HG03378 (cell line): ENCODE measurements at regions not wholly inside any gene's neighbourhood (a gene's known extent, or its start where the extent isn't known, plus 50 kb on each side); places are given as distances from the start of the nearest gene placed in this dataset.

Experiments used
- ATAC-seq: cut with Tn5 transposase; IDR thresholded peaks from one replicate; pipeline ENCODE4 v1.9.1; 2021; ENCODE audit warnings: mild to moderate bottlenecking, moderate library complexity; ENCODE audit not compliant: unreplicated experiment

DNA sequence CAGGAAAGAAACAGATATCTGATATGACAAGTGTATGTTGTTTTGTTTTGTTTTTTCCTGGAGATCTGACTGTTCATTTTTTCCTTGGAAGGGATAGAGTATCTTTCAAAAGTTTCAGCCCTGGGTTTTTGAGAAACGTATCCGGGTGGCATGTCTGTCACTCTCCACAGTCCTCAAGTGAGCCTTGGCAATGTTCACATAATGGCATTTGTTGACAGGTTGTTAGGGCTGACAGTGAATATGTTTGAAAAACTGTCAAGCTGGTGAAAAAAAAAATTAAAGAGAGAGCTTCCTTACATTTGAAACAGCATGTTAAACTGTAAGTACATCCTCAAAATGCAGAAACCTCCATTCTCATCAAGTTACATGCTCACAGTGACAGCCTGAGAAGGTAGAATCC is 113.0 kb upstream of the DYNLRB2 start:
- ATAC-seq, result no peak

DNA sequence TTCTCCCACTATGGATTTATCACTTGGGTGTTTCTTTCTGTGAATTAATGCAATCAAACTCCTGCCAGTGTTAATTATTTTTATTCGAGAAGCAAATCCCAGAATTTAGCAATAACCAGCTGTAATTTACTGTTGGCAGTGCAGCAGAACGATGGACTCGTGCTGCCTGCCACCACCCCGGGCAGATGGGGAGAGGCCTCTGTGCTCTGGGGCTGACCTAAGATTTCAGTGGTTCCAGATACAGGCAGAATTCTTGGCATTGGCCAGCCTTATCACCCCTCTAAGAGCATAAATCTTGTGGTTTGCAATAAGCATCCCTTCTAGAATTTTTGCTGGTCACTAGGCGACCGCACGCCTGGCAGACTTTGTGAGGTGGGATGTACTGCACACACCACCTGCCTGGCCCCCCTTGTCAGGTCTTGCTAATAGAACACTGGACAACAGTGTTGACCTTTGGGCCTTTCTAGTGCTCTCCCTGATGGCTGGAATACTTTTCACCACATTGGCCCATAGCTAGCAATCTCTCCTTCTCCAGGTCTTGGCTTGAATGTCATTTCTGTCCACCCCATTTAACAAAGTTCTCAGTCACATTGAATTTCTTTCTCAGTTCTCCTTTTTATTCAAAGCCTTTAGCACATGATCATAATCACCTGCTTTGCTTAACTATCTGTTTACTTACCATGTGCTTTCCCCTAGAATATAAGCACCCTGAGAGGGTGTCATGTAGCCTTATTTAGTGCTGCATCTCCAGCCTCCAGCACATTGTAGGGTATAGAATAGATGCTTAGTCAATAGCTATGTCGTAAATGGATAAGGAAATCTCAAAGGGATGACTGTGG is 122.1 kb upstream of the DYNLRB2 start:
- no peak for ATAC-seq

DNA sequence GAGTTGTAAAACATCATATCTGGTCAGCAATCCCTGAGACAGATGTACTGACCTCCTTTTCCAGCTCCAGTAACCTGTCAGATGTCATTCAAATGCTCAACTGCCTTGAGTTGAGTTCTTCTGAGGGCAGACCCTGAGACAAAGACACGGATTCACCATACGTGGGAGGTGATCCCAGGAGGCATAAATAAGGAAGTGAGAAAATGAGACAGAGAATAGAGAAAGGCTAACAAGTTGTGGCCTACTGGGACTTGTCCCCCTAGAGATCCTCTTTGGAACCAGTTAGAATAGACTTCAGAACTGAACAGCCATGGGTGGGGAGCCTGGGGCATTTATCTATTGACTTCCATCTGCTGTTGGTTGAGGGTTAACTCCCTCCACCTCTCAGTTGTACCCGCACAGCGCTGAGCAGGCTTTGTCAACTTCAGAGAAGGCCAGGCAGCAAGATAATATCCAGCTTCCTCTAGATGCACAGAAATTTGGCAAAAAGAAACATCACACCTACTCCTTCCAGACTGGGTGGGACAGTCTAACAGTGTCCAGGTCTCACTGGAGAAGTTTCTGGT is 123.0 kb upstream of the DYNLRB2 start:
- ATAC-seq, result no peak

DNA sequence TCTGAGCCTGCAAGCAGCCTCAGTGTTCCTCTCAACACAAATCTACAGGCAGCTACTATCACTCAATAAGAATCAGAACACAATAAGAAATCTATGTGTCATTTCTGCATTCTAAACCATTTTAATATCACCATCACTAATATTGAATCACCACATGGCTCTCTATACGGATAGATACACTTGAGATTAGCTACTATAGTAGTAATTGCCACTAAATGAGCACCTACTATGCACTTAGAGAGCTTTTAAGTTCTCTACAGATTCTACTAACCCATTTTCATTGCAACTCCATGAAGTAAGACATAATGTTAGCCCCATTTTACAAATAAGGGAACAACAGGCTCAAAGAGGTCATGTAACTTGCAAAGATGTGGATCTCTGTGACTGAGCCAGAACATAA is 132.8 kb upstream of the DYNLRB2 start:
- no peak for ATAC-seq

DNA sequence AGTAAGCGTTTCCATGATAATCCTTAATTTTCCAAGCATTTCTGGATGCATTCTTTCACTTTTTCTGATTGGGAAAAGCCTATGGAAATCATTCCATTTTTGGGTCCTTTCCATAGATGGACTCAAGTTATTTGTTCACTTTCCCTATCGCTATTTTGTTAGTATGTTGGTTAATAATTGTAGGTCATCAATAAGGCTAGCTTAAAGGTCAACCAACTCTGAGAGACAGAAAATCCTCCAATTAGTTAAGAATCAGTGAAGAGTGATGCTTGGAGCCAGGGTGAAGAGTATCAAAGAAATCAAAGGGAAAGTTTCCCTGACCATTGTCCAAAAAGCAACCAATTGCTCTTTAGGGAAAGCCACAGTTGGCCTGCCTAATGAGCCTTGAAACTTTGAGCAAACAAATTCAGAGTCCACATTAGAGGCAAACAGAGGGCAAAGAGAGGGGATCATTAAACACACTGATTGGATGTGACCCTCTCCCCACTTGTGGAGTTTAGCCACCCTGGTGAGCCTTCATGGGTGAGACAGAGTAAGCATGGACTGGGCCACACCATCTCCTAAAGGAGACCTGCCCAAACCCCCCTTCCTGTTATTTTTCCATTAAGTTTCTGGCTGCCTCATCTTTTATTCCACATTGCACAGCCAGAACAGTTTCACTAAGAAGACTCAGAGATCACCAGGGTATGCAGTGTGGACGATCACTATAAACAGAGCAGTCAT is 133.4 kb upstream of the DYNLRB2 start:
- ATAC-seq, result no peak

DNA sequence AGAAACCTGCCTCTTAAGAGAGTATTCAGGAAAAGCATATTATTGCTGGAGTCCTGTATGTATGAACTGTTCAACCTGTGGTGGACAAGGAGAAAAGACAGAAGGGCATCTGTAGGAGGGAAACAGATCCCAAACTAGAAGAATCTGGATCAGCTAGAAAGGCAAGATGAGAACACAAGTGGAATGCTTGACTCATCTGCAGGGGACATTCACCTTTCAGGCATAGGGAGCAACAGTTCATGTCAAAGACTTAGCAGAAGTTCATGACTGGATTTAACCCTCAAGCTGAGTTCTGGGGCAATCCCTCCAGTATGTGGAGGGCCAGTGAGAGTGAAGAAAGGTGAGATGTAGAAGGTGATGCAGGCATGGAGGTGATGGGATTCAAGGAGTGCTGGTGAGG is 135.9 kb upstream of the DYNLRB2 start:
- no peak for ATAC-seq

DNA sequence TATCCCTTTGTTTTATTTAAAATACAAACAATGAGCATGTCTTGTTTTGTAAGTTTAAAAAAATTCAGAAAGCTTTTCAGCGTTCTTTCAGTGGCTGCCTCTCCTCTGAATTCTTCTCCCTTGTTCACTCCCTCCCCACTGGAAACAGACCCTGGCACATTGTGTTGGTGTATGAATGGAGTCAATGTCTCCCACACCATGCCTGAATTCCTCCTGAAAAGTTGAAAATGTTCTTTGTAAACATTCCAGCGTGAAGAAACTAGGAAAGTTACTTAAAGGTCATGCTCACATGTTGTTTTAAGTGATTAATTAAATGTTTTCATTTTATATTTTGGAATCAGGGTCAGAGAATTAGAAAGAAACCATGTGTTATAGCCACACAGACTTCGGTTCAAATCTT is 136.9 kb upstream of the DYNLRB2 start:
- ATAC-seq, result no peak

DNA sequence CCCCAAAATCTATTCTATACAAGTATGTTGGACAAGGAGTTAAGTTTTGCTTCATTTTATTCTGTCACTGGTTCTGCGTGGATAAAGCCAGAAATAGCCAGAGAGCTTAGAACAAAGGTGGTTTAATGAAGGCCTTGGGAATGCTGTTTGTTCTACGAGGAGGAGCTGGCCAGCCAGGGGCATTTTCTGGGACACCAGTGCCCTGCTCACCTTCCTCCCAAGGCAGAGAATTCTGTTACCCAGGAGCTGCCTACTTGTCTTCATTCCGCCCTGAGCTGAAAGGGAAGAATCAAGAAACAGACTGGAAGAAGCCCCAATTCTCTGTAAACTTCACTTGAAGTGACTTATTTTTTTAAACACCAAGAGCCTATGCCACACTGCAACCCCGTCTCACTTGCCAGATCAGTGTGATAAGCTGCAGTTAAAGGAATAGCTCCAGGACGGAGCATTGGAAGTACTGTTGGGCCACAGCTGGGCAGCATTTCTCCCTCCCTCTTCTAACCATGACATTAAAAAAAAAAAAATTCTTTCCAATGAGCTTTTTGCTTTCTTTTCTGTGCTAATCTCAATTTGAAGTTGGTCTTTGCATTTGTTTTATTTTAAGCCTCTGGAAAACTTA is 149.8 kb upstream of the DYNLRB2 start:
- no peak for ATAC-seq

DNA sequence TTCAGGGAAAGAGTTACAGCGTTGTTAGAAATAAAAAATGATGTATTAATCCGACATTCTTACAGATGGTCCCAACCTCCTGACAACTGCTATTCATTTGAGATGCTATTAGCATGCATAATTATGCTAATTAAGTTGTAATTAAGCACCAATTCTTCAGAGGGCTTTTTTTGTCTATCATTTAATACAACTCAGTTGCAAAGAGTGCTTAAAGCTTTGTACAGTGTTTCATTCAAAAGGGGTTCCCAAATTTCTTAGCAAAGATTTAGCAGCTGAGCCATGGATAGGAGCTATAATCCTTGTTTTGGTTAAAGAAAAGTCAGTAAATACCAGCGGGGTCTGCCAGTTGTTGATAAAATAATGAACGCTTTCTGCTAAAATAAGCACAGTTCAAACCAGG is 150.7 kb upstream of the DYNLRB2 start:
- no peak for ATAC-seq

DNA sequence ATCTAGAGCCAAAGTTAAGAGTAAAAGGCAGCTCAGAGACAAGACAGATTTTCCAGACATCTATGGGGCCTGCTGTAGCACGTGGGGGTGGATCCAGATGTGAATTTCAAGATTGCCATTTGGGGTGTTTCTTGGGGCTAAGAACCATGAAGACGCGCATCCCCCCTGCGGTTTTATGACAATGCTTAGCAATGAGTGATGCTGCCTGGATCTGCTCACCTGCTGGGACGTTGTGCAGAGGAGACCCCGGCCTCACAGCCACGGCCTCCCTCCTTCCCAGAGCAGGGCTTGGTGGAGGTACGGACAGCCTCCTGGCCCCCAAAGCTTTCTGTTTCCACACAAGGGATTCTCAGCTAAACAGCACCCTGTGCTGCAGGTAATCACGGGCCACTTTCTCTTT is 151.5 kb upstream of the DYNLRB2 start:
- no peak for ATAC-seq

DNA sequence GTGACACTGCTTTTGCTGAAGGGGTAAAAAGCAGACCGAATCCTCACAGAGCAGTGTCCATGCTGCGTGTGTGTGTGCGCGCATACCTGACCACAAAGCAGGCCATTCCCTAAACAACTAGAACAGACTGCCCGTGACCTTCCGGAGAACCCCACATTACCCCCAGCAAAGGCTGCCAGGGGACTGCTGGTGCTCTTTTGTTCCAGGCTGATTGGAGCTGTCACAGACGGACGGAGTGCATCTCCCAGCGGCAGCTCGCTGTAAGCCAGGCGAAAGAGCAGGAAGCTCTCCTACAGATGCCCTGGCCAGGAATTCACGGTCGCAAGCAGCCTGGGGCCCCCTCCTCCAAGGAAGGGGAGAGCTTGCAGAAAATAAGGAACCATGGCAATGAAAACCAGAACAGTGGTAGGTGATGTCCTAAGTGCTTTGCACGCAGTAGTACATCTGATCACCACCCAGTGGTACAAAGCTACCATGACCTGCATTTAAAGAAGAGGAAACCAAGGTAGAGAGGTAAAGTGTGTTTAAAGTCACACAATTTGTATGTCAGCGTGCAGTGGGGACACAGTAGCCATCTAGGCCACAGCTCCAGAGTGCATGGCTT is 153.4 kb upstream of the DYNLRB2 start:
- no peak for ATAC-seq

DNA sequence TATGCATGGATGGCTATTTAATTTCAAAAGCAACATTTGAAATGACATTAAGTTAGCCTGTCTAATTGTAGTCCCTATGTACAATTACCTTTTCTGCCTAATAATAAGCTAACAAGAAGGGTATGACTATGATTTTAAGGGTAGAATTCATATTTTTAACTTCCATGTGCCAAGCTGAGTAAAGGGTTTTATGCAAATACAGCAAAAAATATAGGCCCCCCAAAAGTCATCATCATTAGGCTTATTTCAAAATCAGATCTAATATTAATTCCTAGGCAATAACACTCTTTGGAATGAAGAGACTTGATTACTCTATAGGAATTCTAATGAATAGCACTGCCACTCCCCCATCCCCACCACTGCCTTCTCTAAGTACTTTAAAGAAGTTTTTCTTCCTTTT is 155.9 kb upstream of the DYNLRB2 start:
- no peak for ATAC-seq

DNA sequence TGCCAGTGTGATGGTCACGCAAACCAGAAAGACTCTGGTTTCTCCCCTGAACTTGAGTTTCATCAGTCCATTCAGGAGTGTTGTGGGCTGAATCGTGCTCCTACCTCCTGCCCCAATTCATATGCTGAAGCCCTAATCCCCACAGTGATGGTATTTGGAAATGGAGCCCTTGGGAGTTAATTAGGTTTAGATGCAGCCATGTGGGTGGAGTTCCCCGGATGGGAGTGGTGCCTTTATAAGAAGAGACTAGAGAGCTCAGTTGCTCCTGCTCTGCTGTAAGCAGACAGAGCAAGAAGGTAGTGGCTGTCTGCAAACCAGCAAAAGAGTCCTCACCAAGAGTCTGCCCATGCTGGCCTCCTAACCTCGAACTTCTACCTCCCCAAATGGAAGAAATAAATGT is 160.3 kb upstream of the DYNLRB2 start:
- no peak for ATAC-seq

DNA sequence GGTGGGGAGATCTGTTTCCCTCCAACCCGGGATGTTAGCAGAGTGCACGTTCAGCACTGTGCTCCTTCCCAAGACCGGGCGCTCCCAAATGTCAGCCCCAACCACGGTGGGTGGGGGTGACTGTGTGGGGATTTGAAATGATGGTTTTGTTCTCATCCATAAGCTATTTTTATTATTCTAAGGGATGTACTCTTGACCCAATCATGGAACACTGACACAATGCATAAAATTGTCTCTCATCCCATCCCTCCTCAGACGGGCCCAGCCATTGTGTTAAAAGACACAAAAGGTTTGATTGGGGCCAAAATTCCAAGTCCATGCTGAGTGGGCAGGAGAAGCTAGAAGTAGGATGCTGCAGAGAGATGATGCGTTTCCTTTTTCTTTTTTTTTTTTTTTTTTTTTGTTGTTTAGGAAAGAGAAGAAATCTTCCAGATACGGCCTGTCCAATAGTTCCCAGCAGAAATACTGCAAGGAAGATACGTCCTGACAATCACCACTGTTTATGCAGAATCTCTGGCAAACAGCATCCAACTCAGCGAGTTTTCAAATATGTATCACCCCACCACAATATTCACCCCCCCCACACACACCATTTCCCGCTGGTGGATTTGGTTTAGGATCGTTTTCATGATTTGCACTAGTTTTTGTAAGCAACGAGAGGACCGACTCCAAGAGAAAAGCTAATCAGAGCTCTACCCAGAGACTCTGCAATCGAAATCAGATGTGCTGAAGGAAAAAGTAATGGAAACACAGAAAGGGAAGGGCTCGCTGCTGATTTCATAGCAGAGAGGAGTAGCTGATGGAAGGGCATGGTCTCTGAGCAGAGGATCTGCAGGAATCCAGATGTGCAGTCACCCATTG is 163.5 kb upstream of the DYNLRB2 start:
- ATAC-seq, result no peak

DNA sequence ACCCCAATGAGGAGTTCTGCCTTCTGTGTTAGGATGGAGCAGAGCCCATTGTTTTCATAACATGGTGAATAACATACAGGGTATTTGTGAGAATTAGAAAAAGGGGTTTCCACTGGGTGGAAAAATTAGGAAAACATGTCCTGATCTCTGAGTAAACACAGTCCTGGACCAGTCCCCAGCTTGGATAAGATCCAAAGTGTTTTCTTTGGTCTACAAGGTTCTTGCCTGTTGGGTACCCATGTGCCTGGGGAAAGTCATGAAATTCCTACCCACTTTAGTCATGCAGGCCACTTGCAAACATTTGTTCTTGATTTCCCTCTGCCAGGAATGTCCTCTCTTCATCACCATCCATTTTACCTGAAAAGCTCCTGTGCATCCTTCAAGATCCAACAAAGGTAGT is 164.8 kb upstream of the DYNLRB2 start:
- ATAC-seq, result no peak

DNA sequence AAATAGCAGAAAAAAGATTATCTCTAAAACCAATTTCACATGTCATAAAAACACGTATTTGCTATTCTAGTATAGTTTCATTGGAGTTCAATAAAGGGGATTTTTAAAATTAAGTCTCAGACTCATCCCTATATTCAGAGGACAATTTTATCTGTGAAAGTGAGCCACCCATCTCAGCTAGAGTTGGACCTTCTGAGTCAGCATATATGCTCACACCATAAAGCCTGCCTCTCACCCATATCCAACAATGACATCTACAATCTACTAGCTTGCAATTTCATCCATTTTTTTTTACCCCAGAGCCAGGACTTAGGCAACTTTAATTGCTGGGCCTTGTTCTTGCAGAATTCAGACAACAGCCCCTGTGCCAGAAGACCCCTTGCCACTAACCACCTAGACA is 165.3 kb upstream of the DYNLRB2 start:
- ATAC-seq, result no peak

DNA sequence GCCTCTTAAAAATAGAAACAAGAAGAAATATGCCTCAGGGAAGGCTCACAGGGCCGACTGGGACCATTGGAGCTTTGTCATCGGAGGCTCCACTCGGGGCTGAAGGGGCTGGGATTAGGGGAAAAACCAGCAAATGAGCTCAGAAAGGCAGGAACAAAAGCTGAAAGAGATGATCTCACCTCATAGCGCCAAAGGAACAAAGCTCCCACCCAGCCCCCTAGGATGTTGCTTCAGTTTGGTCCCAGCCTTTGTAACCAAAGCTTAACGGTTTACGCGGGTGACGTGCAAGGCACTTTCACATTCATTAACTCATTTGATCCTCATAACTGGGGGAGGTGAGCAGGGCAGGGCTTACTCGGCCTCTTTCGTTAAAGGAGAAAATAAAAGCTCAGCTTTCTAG is 168.5 kb upstream of the DYNLRB2 start:
- ATAC-seq, result no peak

DNA sequence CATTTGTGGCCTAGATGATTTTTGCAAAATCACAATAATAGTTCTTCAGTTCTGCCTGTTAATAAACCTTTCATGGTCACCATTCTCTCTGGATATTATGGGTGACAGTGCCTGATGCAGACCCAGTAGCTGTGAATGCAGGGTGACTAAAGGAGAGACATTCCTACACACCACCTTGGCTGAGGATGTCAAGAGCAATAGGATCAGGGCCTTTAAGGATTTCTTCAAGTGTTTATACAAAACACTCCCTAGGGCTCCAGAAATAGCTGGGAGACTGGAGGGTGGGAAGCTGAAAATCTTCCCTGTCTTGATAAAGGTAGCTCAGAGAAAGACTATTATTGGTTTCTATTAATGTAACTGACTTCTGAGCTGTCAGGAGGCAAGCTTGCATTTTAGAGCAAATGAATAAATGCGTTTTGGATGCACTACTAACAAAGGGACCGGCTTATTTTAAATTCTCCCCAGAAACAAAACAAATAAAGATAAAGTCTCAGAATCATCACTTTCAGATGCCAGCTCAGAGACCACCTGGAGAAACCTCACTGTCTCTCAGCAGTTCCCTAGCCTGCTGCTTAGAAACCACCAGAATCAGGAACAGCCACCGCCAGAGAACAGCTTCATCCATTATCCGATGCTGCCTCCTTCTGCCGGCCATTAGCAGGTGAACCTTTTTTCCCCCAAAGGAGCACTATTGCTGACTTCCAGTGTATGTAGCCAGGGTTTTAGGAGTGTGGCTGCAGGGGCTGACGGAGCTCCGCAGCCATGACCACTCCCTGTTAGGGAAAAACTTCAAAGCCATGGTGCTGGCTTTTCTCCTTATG is 171.4 kb upstream of the DYNLRB2 start:
- no peak for ATAC-seq

DNA sequence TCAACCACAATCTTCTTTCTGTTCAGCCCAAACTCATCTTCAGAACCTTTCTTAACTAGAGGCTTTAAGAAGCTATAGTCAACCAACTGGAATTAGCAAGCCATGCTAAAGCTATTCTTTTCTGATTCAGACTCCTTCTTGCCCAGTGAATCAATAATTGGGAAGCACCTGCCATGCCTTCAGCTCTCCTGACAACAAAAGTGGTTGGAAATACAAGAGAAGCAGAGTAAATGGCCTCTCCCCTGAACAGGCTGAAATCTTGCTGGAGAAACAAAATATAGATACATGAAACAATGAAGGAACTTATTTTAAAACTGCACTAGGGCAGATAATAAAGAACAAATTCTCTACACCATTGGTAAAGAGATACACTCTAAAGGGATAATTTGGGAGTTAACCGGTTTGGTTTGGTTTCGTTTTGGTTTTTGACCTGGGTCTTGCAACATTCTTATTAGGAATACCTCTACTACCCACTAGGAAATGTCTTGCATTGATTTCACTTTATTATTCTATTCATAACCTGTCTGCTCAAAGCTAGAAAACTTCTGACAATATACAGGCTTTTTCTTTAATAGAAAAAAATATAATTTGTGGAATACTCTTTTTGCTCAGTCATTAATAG is 173.6 kb upstream of the DYNLRB2 start:
- ATAC-seq, result no peak
